WI38 (cell line): ENCODE measurements at regions not wholly inside any gene's neighbourhood (a gene's known extent, or its start where the extent isn't known, plus 50 kb on each side); places are given as distances from the start of the nearest gene placed in this dataset.

ENCODE experiments used
- H3K4me3 ChIP-seq: 2 replicates; pipeline ENCODE4 v1.5.1; 2011; ENCODE audit warnings: low read depth, mild to moderate bottlenecking, control low read depth, low read length
- TF ChIP-seq, protein P1 (sequence below): IDR thresholded peaks from 2 replicates; pipeline ENCODE4 v1.5.1; 2012; ENCODE audit warnings: low read depth, mild to moderate bottlenecking, control low read depth, low read length

GRCh38 chr6:11961923-11962322, 50.2 kb upstream of the HIVEP1 start:
- TF ChIP-seq, protein P1, sequence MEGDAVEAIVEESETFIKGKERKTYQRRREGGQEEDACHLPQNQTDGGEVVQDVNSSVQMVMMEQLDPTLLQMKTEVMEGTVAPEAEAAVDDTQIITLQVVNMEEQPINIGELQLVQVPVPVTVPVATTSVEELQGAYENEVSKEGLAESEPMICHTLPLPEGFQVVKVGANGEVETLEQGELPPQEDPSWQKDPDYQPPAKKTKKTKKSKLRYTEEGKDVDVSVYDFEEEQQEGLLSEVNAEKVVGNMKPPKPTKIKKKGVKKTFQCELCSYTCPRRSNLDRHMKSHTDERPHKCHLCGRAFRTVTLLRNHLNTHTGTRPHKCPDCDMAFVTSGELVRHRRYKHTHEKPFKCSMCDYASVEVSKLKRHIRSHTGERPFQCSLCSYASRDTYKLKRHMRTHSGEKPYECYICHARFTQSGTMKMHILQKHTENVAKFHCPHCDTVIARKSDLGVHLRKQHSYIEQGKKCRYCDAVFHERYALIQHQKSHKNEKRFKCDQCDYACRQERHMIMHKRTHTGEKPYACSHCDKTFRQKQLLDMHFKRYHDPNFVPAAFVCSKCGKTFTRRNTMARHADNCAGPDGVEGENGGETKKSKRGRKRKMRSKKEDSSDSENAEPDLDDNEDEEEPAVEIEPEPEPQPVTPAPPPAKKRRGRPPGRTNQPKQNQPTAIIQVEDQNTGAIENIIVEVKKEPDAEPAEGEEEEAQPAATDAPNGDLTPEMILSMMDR, result no peak
- H3K4me3 ChIP-seq, result no peak overlapping the region

GRCh38 chr6:11960909-11961779, 51.0 kb upstream of the HIVEP1 start:
- TF ChIP-seq, protein P1, result no peak

GRCh38 chr6:11956781-11957180, 55.3 kb upstream of the HIVEP1 start:
- no peak overlapping the region for H3K4me3 ChIP-seq
- TF ChIP-seq, protein P1, result no peak

More at GRCh38 chr6:11960909-11961779, 51.0 kb upstream of the HIVEP1 start:
- H3K4me3 ChIP-seq, result no peak overlapping the region

GRCh38 chr6:11953641-11954040, 58.5 kb upstream of the HIVEP1 start:
- TF ChIP-seq, protein P1, result no peak
- no peak overlapping the region for H3K4me3 ChIP-seq

GRCh38 chr6:11952316-11952715, 59.8 kb upstream of the HIVEP1 start:
- TF ChIP-seq, protein P1, result no peak
- no peak overlapping the region for H3K4me3 ChIP-seq

DNA sequence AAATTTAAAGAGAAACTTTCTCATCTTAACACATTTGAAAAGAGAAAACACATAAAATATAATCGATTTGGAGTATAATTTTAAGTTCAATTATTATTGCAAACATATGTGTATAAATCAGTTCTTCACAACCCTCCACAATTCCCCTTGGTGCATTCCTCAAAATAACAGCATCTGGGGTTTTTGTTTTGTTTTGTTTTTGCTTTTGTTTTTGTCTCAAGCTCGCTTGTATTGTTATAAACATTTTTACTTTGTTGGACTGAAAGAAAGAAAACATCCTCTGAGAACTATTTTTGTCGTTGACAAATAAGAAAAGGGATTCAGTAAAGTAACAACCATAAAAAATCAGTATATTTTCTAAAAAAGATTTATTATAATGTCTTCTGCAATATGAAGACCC, 60.2 kb upstream of the HIVEP1 start:
- H3K4me3 ChIP-seq, result no peak overlapping the region
- TF ChIP-seq, protein P1, result no peak

DNA sequence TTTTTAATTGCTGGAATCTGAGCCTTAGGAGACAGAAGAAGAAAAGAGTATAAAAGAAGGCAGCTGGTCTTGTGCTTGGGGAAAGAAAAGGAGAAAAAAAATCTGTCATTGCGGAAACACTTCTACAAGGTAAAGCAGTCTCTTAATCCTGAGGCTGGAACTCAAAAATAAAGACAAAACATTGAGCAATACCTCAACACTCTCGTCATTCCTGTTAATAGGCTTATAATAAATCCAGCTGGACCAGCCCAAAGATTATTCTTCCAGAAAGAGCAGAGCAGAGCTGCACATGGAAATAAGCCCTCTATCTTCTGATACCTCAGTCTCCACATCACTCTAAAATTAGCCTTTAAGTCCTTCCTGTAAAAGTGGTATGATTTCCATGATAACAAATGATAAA, 62.0 kb upstream of the HIVEP1 start:
- TF ChIP-seq, protein P1, result no peak
- H3K4me3 ChIP-seq, result no peak overlapping the region
